Astrocyte of the cerebellum (primary cell): ENCODE measurements at regions not wholly inside any gene's neighbourhood (a gene's known extent, or its start where the extent isn't known, plus 50 kb on each side); places are given as distances from the start of the nearest gene placed in this dataset.

ENCODE experiments used
- DNase-seq: peaks from one replicate; pipeline ENCODE4 v3.0.0-alpha.2; 2011; ENCODE audit warnings: low read depth
- H3K4me3 ChIP-seq: 2 replicates; pipeline ENCODE4 v1.5.1; 2011; ENCODE audit warnings: mild to moderate bottlenecking, low read depth, low read length, moderate library complexity
- in situ Hi-C: cut with HindIII; loops from 2 replicates; pipeline ENCODE4 v1.10.0; 2017; ENCODE audit warnings: low sequenced_read_pairs
- TF ChIP-seq, protein P1 (sequence below): IDR thresholded peaks from 2 replicates; pipeline ENCODE4 v1.5.1; 2012; ENCODE audit warnings: low read length, low read depth, moderate library complexity, mild to moderate bottlenecking; ENCODE audit errors: missing control alignments

DNA sequence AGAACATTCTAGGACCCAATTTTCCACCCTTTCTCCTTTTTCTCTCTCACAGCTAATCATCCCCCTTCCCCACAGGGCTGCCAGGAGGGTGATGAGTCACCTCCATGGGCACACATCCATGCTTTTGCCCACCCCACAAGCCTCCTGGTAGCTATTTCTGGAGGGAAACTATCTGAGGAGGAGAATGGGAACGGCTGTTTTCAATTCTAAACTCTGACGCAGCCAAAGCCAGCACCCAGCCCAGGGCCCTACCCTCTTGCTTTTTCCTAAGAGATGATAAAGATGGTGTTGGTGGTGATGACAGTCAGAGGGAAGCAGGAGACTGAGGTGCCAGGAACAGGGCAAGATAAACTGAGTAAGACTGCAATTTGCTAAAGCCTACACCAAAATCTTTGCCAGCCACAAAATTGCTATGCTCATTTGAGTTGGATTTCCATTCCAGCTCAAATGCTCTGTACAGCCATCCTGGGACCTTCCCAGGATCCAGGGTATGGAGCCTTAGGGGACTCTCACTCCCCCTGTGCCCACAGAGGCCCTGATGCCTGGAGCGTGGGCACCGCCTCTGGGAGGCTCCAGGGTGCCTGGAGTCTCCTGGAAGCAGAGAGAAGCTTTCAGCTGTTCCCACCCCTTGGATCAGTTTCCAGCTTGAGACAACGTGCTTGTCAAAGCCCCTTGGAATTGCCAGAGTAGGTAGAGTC is 62.0 kb upstream of the FZD7 start:
- peak; percentile 23 for DNase-seq
- in situ Hi-C loops: no loop called here
- TF ChIP-seq, protein P1, sequence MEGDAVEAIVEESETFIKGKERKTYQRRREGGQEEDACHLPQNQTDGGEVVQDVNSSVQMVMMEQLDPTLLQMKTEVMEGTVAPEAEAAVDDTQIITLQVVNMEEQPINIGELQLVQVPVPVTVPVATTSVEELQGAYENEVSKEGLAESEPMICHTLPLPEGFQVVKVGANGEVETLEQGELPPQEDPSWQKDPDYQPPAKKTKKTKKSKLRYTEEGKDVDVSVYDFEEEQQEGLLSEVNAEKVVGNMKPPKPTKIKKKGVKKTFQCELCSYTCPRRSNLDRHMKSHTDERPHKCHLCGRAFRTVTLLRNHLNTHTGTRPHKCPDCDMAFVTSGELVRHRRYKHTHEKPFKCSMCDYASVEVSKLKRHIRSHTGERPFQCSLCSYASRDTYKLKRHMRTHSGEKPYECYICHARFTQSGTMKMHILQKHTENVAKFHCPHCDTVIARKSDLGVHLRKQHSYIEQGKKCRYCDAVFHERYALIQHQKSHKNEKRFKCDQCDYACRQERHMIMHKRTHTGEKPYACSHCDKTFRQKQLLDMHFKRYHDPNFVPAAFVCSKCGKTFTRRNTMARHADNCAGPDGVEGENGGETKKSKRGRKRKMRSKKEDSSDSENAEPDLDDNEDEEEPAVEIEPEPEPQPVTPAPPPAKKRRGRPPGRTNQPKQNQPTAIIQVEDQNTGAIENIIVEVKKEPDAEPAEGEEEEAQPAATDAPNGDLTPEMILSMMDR: no peak
- H3K4me3 ChIP-seq: no peak overlapping the region

GRCh38 chr2:201972621-201973255 is 60.9 kb upstream of the FZD7 start:
- in situ Hi-C loops: no loop called here
- DNase-seq: no peak
- TF ChIP-seq, protein P1: no peak
- H3K4me3 ChIP-seq: no peak overlapping the region

DNA sequence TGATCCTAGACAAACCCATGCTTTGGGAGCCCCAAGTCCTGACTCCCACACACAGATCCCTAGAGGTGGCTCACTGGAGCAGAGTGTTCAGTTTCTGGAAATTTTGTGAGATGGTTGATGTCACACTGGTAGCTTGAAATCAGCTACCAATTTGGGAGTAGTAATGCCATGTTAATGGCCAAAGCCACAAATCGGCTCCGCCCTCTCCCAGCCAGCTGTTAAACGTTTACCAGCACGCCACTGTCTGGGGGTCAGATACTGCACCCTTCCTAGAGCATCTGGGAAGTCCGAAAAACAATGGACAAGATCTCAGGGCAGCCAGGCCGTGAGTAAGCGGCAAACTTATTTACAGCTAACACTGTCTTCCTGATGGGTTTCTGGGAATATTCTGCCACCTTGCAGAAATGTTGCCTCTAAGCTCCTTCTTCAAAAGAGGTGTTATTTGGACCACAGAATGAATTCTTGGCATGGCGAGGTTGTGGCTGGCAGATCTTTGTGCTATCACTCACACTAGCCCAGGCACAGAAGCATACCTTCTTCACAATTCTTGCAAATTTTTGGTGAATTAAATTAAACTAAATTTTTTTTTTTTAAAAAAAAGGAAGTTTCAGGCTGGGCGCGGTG is 60.2 kb upstream of the FZD7 start:
- TF ChIP-seq, protein P1: no peak
- H3K4me3 ChIP-seq: no peak overlapping the region
- in situ Hi-C loops: no loop called here
- DNase-seq: no peak

DNA sequence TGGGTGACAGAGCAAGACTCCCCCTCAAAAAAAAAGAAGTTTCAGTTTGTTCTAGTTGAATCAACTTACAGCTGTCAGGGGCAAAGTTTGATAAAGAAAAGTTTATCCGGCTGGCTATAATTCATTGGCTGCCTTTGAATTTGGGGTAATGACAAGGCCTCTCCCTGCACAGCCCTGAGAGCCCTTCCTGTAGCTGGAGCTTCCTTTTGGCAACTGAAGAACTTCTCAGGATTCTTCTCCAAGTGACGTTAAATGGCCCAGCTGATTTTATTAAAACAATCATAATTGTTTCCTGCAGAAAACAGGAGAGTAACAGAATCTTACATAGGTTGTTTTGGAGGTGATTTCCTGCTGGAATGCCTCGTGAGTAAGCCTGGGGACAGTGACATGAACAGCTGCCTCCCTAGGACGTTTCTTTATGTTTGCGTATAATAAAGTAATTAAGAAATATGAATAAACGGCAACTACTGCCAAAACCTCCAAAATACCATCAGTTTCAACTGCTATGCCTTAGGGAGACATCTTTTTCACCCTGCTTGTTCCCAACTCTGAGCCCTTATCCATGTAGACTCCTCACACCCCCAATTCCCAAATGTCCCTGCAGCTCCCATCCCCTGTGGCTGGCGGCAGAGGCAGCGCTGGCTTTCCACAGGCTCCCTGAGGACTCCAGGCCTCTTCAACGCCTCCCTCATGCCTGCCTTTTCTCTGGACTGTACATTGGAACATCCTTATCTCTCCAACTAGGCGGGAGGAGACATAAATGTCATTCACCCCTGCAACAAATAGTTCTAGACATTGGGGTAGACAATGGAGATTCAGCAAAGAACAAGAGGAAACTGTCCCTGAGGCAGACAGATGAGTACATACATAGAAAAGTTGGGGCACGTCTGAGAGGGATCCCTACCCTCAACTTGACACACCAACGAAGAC is 59.2 kb upstream of the FZD7 start:
- TF ChIP-seq, protein P1: no peak
- no peak overlapping the region for H3K4me3 ChIP-seq
- DNase-seq: no peak
- in situ Hi-C loops: no loop called here

DNA sequence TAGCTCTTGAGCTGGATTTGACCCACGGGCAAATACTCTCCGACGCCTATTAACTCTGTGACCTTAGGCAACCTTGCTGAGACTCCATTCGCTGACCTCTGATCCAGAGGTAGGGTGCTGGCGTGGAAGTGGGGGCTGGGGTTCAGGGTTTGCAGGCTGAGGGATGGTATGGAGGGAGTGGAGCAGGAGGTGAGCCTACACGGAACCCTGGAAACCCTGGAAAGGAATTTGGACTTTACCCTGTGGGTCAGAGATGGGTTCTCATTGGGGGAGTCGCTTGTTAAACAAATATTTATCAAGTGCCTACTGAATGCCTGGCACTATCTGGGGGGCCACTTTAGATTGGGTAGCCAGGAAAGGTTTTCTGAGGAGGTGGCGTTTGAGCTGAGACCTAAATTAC is 58.2 kb upstream of the FZD7 start:
- no peak for DNase-seq
- TF ChIP-seq, protein P1: no peak
- H3K4me3 ChIP-seq: no peak overlapping the region
- in situ Hi-C loops: no loop called here

DNA sequence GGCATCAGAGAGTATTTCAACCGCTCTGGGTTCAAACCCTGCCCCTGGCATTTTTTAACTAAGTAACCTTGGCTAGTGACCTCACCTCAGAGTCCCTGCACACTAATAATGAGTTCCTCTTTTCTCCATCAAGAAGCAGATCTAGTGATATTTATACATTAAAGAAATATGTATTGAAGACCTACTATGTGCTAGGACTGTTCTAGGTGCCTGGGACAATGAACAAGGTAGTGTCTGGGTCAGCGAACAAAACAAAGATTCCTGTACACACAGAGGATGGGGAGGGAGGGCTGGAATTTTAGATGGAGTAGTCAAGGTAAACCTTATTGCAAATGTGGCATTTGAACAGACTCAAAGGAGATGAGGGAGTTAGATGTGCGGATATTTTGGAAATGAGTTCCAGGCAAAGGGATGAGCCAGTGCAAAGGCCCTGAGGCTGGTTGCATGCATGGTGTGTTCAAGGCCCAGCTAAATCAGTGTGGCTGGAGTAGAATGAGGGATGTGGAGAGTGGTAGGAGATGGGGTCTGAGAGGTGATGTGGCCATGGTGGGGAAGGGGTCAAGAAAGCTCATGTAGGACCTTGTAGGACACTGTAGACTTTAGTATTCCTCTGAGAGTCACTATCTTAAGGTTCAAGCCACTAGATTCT is 57.6 kb upstream of the FZD7 start:
- TF ChIP-seq, protein P1: no peak

More for the DNA sequence above, 57.6 kb upstream of the FZD7 start:
- no peak overlapping the region for H3K4me3 ChIP-seq
- DNase-seq: no peak
- in situ Hi-C loops: no loop called here
